NCI-H1417 (cell line): ENCODE measurements at regions not wholly inside any gene's neighbourhood (a gene's known extent, or its start where the extent isn't known, plus 50 kb on each side); places are given as distances from the start of the nearest gene placed in this dataset.
"Not testable (repeated sequence)": the region's sequence is repeated elsewhere in the genome, so short reads cannot be mapped to it uniquely, and the experiment has no call there.

Source experiments
- DNase-seq, 3 experiments: peaks; one replicate each; lab custom pipeline; 2025; lab: John Stamatoyannopoulos, UW

- DNase-seq: no peak
These were observed 104.4 kb upstream of the SALL1 start for GRCh38 chr16:51255349-51255972.

- not testable (repeated sequence) for DNase-seq
These were observed 103.3 kb upstream of the SALL1 start for GRCh38 chr16:51254390-51254789.

GRCh38 chr16:51248217-51248616 is 97.1 kb upstream of the SALL1 start:
- DNase-seq: no peak

- DNase-seq: no peak
These were observed 94.6 kb upstream of the SALL1 start for GRCh38 chr16:51245658-51245995.

GRCh38 chr16:51244887-51245657 is 94.0 kb upstream of the SALL1 start:
- DNase-seq: no peak

GRCh38 chr16:51243936-51244436 is 92.9 kb upstream of the SALL1 start:
- DNase-seq: no peak

- DNase-seq: no peak
These were observed 91.4 kb upstream of the SALL1 start for GRCh38 chr16:51242296-51242994.

- DNase-seq: no peak
These were observed 88.1 kb upstream of the SALL1 start for GRCh38 chr16:51239196-51239595.

GRCh38 chr16:51237861-51238378 is 86.8 kb upstream of the SALL1 start:
- DNase-seq: no peak

GRCh38 chr16:51237207-51237606 is 86.1 kb upstream of the SALL1 start:
- DNase-seq: no peak

- no peak for DNase-seq
These were observed 85.5 kb upstream of the SALL1 start for GRCh38 chr16:51236583-51236982.

GRCh38 chr16:51231702-51232101 is 80.6 kb upstream of the SALL1 start:
- DNase-seq: no peak

GRCh38 chr16:51230035-51230434 is 79.0 kb upstream of the SALL1 start:
- DNase-seq: not testable (repeated sequence)

- DNase-seq: no peak
These were observed 77.1 kb upstream of the SALL1 start for GRCh38 chr16:51228097-51228659.

- DNase-seq: no peak
These were observed 74.8 kb upstream of the SALL1 start for GRCh38 chr16:51225878-51226277.

GRCh38 chr16:51224317-51224716 is 73.2 kb upstream of the SALL1 start:
- no peak for DNase-seq

GRCh38 chr16:51222016-51222415 is 70.9 kb upstream of the SALL1 start:
- DNase-seq: no peak

GRCh38 chr16:51211148-51211547 is 60.1 kb upstream of the SALL1 start:
- no peak for DNase-seq

GRCh38 chr16:51210087-51210486 is 59.0 kb upstream of the SALL1 start:
- no peak for DNase-seq

- no peak for DNase-seq
These were observed 50.5 kb upstream of the SALL1 start for GRCh38 chr16:51201604-51202003.
